Activated CD4-positive, alpha-beta memory T cell treated with anti-CD3 and anti-CD28 coated beads for 36 hours (primary cell): ENCODE measurements at regions not wholly inside any gene's neighbourhood (a gene's known extent, or its start where the extent isn't known, plus 50 kb on each side); places are given as distances from the start of the nearest gene placed in this dataset.

Experiments used
- CTCF ChIA-PET: fragments of 350-600 bp; sonication (Branson Sonifier 250); formaldehyde crosslinking; loops from one replicate; lab custom pipeline; 2021; ENCODE audit warnings: antibody characterized with exemption, inconsistent platforms; lab: Charles Lee
- POLR2A ChIA-PET: fragments of 350-600 bp; sonication (Branson Sonifier 250); formaldehyde crosslinking; loops from one replicate; lab custom pipeline; 2021; ENCODE audit warnings: antibody characterized with exemption; lab: Charles Lee
- DNase-seq: peaks from one replicate; pipeline ENCODE4 v3.0.0-alpha.2; 2020
- H3K27ac Mint-ChIP-seq: one replicate; pipeline ENCODE4 v1.8.0; 2021; ENCODE audit warnings: mixed read lengths
- H3K27me3 Mint-ChIP-seq: one replicate; pipeline ENCODE4 v1.8.0; 2021; ENCODE audit warnings: mixed read lengths
- H3K36me3 Mint-ChIP-seq: one replicate; pipeline ENCODE4 v1.8.0; 2021; ENCODE audit warnings: mixed read lengths
- H3K4me1 Mint-ChIP-seq: one replicate; pipeline ENCODE4 v1.8.0; 2021; ENCODE audit warnings: low read depth, mixed read lengths
- H3K4me3 Mint-ChIP-seq: one replicate; pipeline ENCODE4 v1.8.0; 2021; ENCODE audit warnings: mild to moderate bottlenecking, mixed read lengths
- H3K9me3 Mint-ChIP-seq: one replicate; pipeline ENCODE4 v1.8.0; 2021; ENCODE audit warnings: mixed read lengths
- intact Hi-C: fragments of 100-400 bp; cut with micrococcal nuclease; formaldehyde crosslinking; loops from one replicate; pipeline ENCODE4 v1.15.1; 2023

- Mint-ChIP-seq H3K27ac (no peak overlapping the region), H3K4me3 (no peak overlapping the region), H3K36me3 (no peaks in the 10 kb centered on the region), H3K4me1 (no peaks in the 10 kb centered on the region), H3K9me3 (peaks cover 12% of the 10 kb centered on the region), H3K27me3 (peaks cover 3% of the 10 kb centered on the region)
- ChIA-PET POLR2A (no interaction called here), CTCF (interaction anchor here (0.6 to 2.8 kb wide), 8 partner anchors 9 to 498 kb away, joined by 3 to 22 read pairs (median 3); no protein-coding TSS in a partner anchor)
- DNase-seq = peak; percentile 26
- intact Hi-C loops = loop anchor here (1.0 to 10.0 kb wide), 3 partner anchors 225 to 480 kb away; no protein-coding TSS in a partner anchor
These were observed 386.6 kb downstream of the SH2D4B start for GRCh38 chr10:80924063-80924952.

GRCh38 chr10:80927419-80928078 lies 389.8 kb downstream of the SH2D4B start:
- POLR2A ChIA-PET = no interaction called here

GRCh38 chr10:80938903-80939302 lies 401.2 kb downstream of the SH2D4B start:
- Mint-ChIP-seq H3K4me3 (no peak overlapping the region), H3K4me1 (peaks cover 2% of the 10 kb centered on the region), H3K36me3 (no peaks in the 10 kb centered on the region), H3K27me3 (peaks cover 7% of the 10 kb centered on the region), H3K27ac (no peak overlapping the region), H3K9me3 (no peaks in the 10 kb centered on the region)
- ChIA-PET POLR2A (no interaction called here), CTCF (no interaction called here)
- intact Hi-C loops = no loop called here
- DNase-seq = no peak

More at GRCh38 chr10:80927419-80928078, 389.8 kb downstream of the SH2D4B start:
- Mint-ChIP-seq H3K27me3 (peaks cover 4% of the 10 kb centered on the region), H3K36me3 (no peaks in the 10 kb centered on the region), H3K4me3 (no peak overlapping the region), H3K4me1 (no peaks in the 10 kb centered on the region), H3K9me3 (peaks cover 12% of the 10 kb centered on the region), H3K27ac (no peak overlapping the region)
- CTCF ChIA-PET = no interaction called here
- intact Hi-C loops = loop anchor here (10.0 kb wide), 1 partner anchor 483 kb away; no protein-coding TSS in a partner anchor
- DNase-seq = no peak

- Mint-ChIP-seq H3K4me3 (no peak overlapping the region), H3K36me3 (no peaks in the 10 kb centered on the region), H3K9me3 (no peaks in the 10 kb centered on the region), H3K27ac (no peak overlapping the region), H3K4me1 (no peaks in the 10 kb centered on the region), H3K27me3 (peaks cover 4% of the 10 kb centered on the region)
- ChIA-PET CTCF (interaction anchor here (1.3 to 1.5 kb wide), 2 partner anchors 245 to 500 kb away, joined by 3 to 6 read pairs; no protein-coding TSS in a partner anchor), POLR2A (no interaction called here)
- intact Hi-C loops = no loop called here
- DNase-seq = no peak
These were observed 407.7 kb downstream of the SH2D4B start for GRCh38 chr10:80945264-80945880.

- Mint-ChIP-seq H3K27ac (no peak overlapping the region), H3K27me3 (peaks cover 4% of the 10 kb centered on the region), H3K4me3 (no peak overlapping the region), H3K4me1 (no peaks in the 10 kb centered on the region), H3K36me3 (no peaks in the 10 kb centered on the region), H3K9me3 (no peaks in the 10 kb centered on the region)
- intact Hi-C loops = no loop called here
- ChIA-PET POLR2A (no interaction called here), CTCF (interaction anchor here (1.3 to 1.5 kb wide), 2 partner anchors 246 to 501 kb away, joined by 3 to 6 read pairs; no protein-coding TSS in a partner anchor)
- no peak for DNase-seq
These were observed 408.4 kb downstream of the SH2D4B start for GRCh38 chr10:80946073-80946472.

GRCh38 chr10:80946957-80947726 lies 409.4 kb downstream of the SH2D4B start:
- DNase-seq = no peak
- intact Hi-C loops = no loop called here
- Mint-ChIP-seq H3K4me1 (no peaks in the 10 kb centered on the region), H3K4me3 (no peak overlapping the region), H3K9me3 (no peaks in the 10 kb centered on the region), H3K27ac (no peak overlapping the region), H3K36me3 (no peaks in the 10 kb centered on the region), H3K27me3 (peaks cover 4% of the 10 kb centered on the region)
- POLR2A ChIA-PET = no interaction called here
- CTCF ChIA-PET = no interaction called here

- H3K36me3 Mint-ChIP-seq = no peaks in the 10 kb centered on the region
- no peak for DNase-seq
- CTCF ChIA-PET = no interaction called here
- H3K27me3 Mint-ChIP-seq = no peaks in the 10 kb centered on the region
- no peak overlapping the region for H3K27ac Mint-ChIP-seq
- no peak overlapping the region for H3K4me3 Mint-ChIP-seq
- POLR2A ChIA-PET = no interaction called here
- intact Hi-C loops = no loop called here
- H3K9me3 Mint-ChIP-seq = no peaks in the 10 kb centered on the region
- no peaks in the 10 kb centered on the region for H3K4me1 Mint-ChIP-seq
These were observed 412.1 kb downstream of the SH2D4B start for GRCh38 chr10:80949785-80950184.

- Mint-ChIP-seq H3K27ac (no peak overlapping the region), H3K4me1 (no peaks in the 10 kb centered on the region), H3K9me3 (no peaks in the 10 kb centered on the region), H3K27me3 (no peaks in the 10 kb centered on the region), H3K4me3 (no peak overlapping the region), H3K36me3 (no peaks in the 10 kb centered on the region)
- no peak for DNase-seq
- intact Hi-C loops = no loop called here
- POLR2A ChIA-PET = no interaction called here
- CTCF ChIA-PET = no interaction called here
These were observed 414.7 kb downstream of the SH2D4B start for GRCh38 chr10:80952436-80952835.

- POLR2A ChIA-PET = no interaction called here
These were observed 419.5 kb downstream of the SH2D4B start for GRCh38 chr10:80957161-80957560.

GRCh38 chr10:80964179-80964578 lies 426.5 kb downstream of the SH2D4B start:
- no peak for DNase-seq
- POLR2A ChIA-PET = no interaction called here
- H3K36me3 Mint-ChIP-seq = no peaks in the 10 kb centered on the region
- intact Hi-C loops = no loop called here
- H3K4me3 Mint-ChIP-seq = no peak overlapping the region
- H3K4me1 Mint-ChIP-seq = no peaks in the 10 kb centered on the region
- no peak overlapping the region for H3K27ac Mint-ChIP-seq
- no peaks in the 10 kb centered on the region for H3K27me3 Mint-ChIP-seq
- no peaks in the 10 kb centered on the region for H3K9me3 Mint-ChIP-seq
- CTCF ChIA-PET = no interaction called here

More at GRCh38 chr10:80957161-80957560, 419.5 kb downstream of the SH2D4B start:
- Mint-ChIP-seq H3K4me3 (no peak overlapping the region), H3K27me3 (no peaks in the 10 kb centered on the region), H3K27ac (no peak overlapping the region), H3K4me1 (no peaks in the 10 kb centered on the region), H3K9me3 (no peaks in the 10 kb centered on the region), H3K36me3 (no peaks in the 10 kb centered on the region)
- no peak for DNase-seq
- CTCF ChIA-PET = no interaction called here
- intact Hi-C loops = no loop called here

GRCh38 chr10:80964955-80965614 lies 427.4 kb downstream of the SH2D4B start:
- Mint-ChIP-seq H3K36me3 (no peaks in the 10 kb centered on the region), H3K4me1 (no peaks in the 10 kb centered on the region), H3K27ac (no peak overlapping the region), H3K4me3 (no peak overlapping the region), H3K9me3 (no peaks in the 10 kb centered on the region), H3K27me3 (no peaks in the 10 kb centered on the region)
- POLR2A ChIA-PET = no interaction called here
- intact Hi-C loops = no loop called here
- CTCF ChIA-PET = no interaction called here
- no peak for DNase-seq
